ENCODE measurements at regions not wholly inside any gene's neighbourhood (a gene's known extent, or its start where the extent isn't known, plus 50 kb on each side); places are given as distances from the start of the nearest gene placed in this dataset.

DNA sequence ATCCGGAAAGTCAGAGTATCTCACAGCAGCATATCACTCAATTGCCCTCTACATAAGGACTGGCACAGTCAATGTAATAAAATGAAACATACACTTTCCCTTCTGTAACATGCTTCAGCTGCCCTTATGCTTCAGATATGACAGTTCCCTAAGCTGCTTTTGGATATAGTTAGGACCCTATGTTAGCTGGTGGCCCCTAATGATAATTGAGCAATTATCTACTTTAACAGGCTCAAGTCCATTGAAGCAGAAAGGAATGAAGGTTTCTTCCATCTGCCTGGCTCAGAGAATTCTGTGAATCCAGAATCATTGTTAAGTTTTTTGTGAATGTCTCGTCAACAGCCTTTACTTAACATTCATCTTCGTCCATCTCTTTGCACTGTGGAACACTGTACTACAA, 951.2 kb upstream of the DIAPH2 start:
- TF ChIP-seq, protein P1, sequence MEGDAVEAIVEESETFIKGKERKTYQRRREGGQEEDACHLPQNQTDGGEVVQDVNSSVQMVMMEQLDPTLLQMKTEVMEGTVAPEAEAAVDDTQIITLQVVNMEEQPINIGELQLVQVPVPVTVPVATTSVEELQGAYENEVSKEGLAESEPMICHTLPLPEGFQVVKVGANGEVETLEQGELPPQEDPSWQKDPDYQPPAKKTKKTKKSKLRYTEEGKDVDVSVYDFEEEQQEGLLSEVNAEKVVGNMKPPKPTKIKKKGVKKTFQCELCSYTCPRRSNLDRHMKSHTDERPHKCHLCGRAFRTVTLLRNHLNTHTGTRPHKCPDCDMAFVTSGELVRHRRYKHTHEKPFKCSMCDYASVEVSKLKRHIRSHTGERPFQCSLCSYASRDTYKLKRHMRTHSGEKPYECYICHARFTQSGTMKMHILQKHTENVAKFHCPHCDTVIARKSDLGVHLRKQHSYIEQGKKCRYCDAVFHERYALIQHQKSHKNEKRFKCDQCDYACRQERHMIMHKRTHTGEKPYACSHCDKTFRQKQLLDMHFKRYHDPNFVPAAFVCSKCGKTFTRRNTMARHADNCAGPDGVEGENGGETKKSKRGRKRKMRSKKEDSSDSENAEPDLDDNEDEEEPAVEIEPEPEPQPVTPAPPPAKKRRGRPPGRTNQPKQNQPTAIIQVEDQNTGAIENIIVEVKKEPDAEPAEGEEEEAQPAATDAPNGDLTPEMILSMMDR (IDR thresholded peaks at IDR 0.05 in 4 of 5, conservative IDR thresholded peaks at IDR 0.05 in 1 of 5): no peak
- no peak for TF ChIP-seq POLR2A (IDR thresholded peaks at IDR 0.05)
